GM12878 (cell line): ENCODE measurements at regions not wholly inside any gene's neighbourhood (a gene's known extent, or its start where the extent isn't known, plus 50 kb on each side); places are given as distances from the start of the nearest gene placed in this dataset.

Experiments
- BRCA1 ChIP-seq: IDR thresholded peaks from 2 replicates; pipeline ENCODE4 v1.6.1; 2011; ENCODE audit warnings: low read depth, low read length, improper control_type of control experiment
- CEBPZ ChIP-seq: fragments of 150-350 bp; IDR thresholded peaks from 2 replicates; pipeline ENCODE4 v1.6.1; 2016; ENCODE audit warnings: low read depth, low read length
- CHD4 ChIP-seq: fragments of 200-600 bp; sonication (generic); IDR thresholded peaks from 2 replicates; pipeline ENCODE4 v1.6.1; 2016; ENCODE audit warnings: mild to moderate bottlenecking
- ESRRA ChIP-seq: IDR thresholded peaks from 2 replicates; pipeline ENCODE4 v1.6.1; 2012; ENCODE audit warnings: mild to moderate bottlenecking, low read length, improper control_type of control experiment
- HCFC1 ChIP-seq: fragments of 150-350 bp; IDR thresholded peaks from 2 replicates; pipeline ENCODE4 v1.6.1; 2014; ENCODE audit warnings: low read length
- IRF5 ChIP-seq: fragments of 450-650 bp; IDR thresholded peaks from 2 replicates; pipeline ENCODE4 v1.6.1; 2017; ENCODE audit warnings: borderline replicate concordance
- JUNB ChIP-seq: IDR thresholded peaks from 2 replicates; pipeline ENCODE4 v1.6.1; 2016; ENCODE audit warnings: antibody characterized with exemption, mild to moderate bottlenecking
- KDM1A ChIP-seq: fragments of 200-600 bp; sonication (generic); IDR thresholded peaks from 2 replicates; pipeline ENCODE4 v1.6.1; 2016; ENCODE audit warnings: borderline replicate concordance
- MEF2B ChIP-seq: fragments of 450-650 bp; IDR thresholded peaks from 2 replicates; pipeline ENCODE4 v1.6.1; 2018; ENCODE audit warnings: mild to moderate bottlenecking, moderate library complexity; ENCODE audit not compliant: partially characterized antibody, poor library complexity, severe bottlenecking
- REST ChIP-seq: IDR thresholded peaks from 2 replicates; pipeline ENCODE4 v1.6.1; 2012; ENCODE audit warnings: mild to moderate bottlenecking, low read depth, low read length
- SKIL ChIP-seq: fragments of 450-650 bp; IDR thresholded peaks from 2 replicates; pipeline ENCODE4 v1.6.1; 2017; ENCODE audit warnings: mild to moderate bottlenecking, low read depth, inconsistent platforms; ENCODE audit not compliant: poor library complexity, severe bottlenecking
- SP1 ChIP-seq: IDR thresholded peaks from one replicate; pipeline ENCODE4 v1.6.1; 2011; ENCODE audit warnings: low read depth, low read length
- TAF1 ChIP-seq: IDR thresholded peaks from 2 replicates; pipeline ENCODE4 v1.6.1; 2011; ENCODE audit warnings: mild to moderate bottlenecking, low read depth, low read length, borderline replicate concordance
- USF2 ChIP-seq: IDR thresholded peaks from 2 replicates; pipeline ENCODE4 v1.6.1; 2011; ENCODE audit warnings: low read depth, low read length, improper control_type of control experiment, borderline replicate concordance

GRCh38 chr3:192055946-192056345, 595.0 kb downstream of the PYDC2 start (continued):
- no peak for TF ChIP-seq CEBPZ
- no peak for TF ChIP-seq HCFC1
- TF ChIP-seq KDM1A, result no peak
- no peak for TF ChIP-seq JUNB
- TF ChIP-seq CHD4, result no peak
- no peak for TF ChIP-seq BRCA1
- no peak for TF ChIP-seq SP1
- no peak for TF ChIP-seq USF2
- TF ChIP-seq ESRRA, result no peak
- TF ChIP-seq MEF2B, result no peak
- TF ChIP-seq TAF1, result no peak
- no peak for TF ChIP-seq SKIL
- TF ChIP-seq IRF5, result no peak
- TF ChIP-seq REST, result no peak
